NCI-H1694 (cell line): ENCODE measurements at regions not wholly inside any gene's neighbourhood (a gene's known extent, or its start where the extent isn't known, plus 50 kb on each side); places are given as distances from the start of the nearest gene placed in this dataset.
"Not testable (repeated sequence)": the region's sequence is repeated elsewhere in the genome, so short reads cannot be mapped to it uniquely, and the experiment has no call there.

ENCODE experiments used
- DNase-seq: peaks from one replicate; lab custom pipeline; 2025; lab: John Stamatoyannopoulos, UW

DNA sequence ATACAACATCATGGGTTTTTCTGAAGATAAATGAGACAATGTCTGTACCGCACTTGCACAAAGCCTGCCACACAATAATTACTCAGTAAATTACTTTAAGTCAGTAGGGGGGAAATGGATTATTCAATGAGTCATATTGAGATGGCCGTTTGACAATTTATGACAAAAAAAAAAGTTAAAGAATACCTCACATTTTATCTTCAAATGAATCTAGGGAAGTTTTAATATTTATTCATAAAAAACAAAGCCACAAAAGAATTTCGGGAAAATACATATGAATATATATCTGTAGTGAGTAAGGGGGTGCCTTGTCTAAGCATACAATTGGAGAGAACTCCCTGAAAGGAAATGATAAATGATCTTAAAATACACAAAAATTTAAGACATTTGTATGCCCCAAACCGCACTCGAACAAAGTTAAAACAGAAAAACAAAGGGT, 197.0 kb upstream of the SLC7A11 start:
- no peak for DNase-seq

DNA sequence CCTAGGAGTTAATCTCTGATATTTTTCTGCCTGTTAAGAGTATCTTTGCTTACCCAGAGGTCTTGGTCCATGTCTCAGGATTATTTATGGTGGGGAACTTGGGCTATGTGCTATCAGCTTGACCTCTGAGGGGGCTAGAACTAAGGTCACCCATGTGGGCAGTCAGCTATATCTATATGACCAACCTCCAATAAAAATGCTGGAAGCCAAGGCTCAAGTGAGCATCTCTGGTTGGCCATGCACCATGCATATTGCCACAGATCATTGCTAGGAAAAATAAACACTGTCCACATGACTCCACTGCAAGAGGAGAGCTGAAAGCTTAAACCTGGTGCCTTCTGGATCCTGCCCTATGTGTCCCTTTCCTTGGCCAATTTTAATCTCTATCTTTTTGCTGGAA, 196.5 kb upstream of the SLC7A11 start:
- DNase-seq = no peak

DNA sequence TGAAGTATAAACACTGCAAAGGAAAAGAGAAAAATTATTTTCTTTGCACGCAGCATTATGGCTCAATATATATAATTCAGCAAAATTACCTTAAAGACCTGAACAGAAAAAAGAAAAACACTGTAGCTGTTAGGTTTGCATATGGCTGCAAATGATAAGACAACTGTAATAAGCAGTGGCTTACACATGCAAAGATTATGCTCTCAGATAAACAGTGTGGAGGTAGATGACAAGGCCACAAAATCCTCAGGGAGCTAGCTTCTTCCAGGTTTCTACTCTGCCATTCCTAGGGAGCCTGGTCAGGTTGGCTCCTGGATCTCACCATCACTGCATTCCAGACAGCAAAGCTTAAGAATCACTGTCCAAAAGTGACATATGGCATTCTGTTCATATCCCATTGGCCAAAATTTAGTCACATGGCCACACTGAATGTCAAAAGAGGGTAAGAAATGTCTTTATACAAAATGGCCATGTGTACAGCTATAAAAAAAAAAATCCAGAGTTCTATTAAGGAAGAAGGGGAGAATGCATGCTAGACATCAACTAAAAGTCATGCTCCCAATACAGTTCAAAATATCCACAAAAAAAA, 195.2 kb upstream of the SLC7A11 start:
- no peak for DNase-seq

DNA sequence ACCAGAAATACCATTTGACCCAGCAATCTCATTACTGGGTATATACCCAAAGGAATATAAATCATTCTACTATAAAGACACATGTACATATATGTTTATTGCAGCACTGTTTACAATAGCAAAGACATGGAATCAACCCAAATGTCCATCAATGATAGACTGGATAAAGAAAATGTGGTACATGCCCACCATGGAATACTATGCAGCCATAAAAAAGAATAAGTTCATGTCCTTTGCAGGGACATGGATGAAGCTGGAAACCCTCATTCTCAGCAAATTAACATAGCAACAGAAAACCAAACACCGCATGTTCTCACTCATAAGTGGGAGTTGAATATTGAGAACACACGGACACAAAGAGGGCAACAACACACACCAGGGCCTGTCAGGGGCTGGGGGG, 193.6 kb upstream of the SLC7A11 start:
- not testable (repeated sequence) for DNase-seq

DNA sequence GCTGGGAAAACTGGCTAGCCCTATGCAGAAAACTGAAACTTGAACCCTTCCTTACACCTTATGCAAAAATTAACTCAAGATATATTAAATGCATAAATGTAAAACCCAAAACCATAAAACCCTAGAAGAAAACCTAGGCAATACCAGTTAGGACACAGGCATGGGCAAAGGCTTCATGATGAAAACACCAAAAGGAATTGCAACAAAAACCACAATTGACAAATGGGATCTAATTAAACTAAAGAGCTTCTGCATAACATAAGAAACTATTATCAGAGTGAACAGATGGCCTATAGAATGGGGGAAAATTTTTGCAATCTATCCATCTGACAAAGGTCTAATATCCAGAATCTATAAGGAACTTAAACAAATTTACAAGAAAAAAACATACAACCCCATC, 192.9 kb upstream of the SLC7A11 start:
- DNase-seq = not testable (repeated sequence)

- no peak for DNase-seq
Observed at GRCh38 chr4:138428611-138429010, 186.5 kb upstream of the SLC7A11 start.

DNA sequence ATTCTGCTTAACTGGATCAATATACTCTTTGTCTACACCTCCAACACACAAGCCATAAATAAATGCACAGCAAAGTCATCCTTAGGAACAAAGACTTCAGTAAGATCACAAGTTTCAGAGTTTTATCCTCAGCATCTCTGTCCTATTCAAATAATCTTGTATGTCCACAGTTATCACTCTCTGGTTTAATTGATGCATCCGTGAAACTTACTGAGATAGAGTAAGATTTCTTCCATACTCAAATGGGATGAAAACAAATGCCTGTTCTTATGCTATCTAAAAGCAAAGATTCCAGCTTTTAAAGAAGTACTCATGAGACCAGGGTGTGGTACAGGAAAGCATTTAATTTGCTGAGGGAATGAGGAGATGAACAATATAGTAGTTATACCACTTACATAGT, 184.6 kb upstream of the SLC7A11 start:
- no peak for DNase-seq

- DNase-seq = no peak
Observed at GRCh38 chr4:138420471-138420870, 178.3 kb upstream of the SLC7A11 start.

DNA sequence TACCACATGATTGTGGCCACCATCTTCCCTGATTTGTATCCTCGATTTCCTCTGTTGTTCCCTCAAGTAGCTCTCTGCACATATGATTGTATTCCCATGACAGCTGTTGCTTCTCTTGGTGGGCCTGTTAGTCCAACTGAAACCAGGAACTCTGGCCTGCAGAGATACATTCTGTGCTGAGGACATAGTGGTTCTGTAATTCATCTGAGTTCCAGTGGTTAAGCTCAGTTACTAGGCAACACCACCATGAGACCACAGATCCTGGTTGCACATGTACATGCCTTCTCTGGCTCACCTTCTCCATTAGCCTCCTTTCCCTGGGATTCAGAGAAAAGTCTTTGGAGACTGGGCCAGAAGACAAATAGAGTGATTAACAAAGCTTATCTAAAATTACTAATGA, 172.1 kb upstream of the SLC7A11 start:
- DNase-seq = no peak

GRCh38 chr4:138413273-138413672, 171.1 kb upstream of the SLC7A11 start:
- DNase-seq = no peak

GRCh38 chr4:138412847-138413246, 170.7 kb upstream of the SLC7A11 start:
- no peak for DNase-seq

GRCh38 chr4:138410266-138410665, 168.1 kb upstream of the SLC7A11 start:
- no peak for DNase-seq

DNA sequence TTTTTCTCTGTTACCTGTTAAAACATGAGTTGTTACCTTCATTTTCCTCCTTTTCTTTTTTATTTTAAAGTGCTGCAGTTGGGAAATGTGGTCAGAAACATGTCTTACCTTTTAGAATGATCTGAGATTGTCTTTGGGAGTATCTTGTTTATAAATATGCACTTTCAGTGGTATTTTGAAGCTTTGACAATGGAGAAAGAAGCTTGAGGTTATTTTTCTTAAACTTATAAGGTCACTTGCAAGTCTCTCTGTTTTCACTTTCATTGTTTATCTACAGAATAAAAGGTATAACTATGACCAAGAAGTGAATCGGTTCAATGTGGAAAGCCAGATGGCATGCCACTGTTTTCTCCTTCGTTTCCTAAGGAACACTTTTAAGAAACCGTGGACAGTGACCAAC, 167.5 kb upstream of the SLC7A11 start:
- DNase-seq = no peak

GRCh38 chr4:138408758-138409157, 166.6 kb upstream of the SLC7A11 start:
- DNase-seq = no peak

DNA sequence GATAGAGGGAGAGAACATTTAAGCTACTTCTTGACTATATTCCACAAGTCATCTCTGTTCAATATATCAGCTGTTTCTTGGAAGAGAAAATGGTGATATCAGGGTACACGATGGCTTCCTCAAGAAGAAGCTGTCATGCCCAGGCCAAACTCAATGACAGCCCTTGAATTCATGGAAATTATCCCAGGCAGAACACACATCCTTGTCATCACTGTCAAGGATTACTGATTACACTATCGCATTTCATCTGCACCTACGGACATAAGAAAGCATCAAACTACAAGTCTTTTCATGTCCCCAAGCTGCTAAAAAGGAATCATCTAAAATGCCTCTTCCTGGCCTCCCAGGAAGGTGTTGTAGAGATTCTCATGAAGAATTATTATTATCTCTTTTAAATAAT, 165.2 kb upstream of the SLC7A11 start:
- no peak for DNase-seq

DNA sequence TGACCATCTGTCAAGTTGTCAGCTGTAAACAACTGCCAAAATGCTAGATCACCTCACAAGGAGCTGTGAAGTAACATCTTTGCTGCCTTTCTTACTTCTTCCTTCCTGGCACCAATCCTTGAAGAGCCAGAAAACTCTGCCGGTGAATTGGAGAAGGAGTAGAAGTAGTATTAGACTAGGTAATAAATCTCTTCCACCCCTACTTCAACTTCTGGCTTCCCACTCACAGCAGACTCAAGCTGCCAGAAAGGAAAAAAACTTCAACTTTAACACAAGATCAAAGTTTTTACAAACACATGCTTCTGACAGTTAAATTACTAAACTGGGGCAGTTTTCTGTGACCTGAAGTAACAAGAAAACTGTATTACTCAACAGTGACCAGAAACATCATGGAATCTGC, 164.7 kb upstream of the SLC7A11 start:
- no peak for DNase-seq

- DNase-seq = no peak
Observed at GRCh38 chr4:138405934-138406567, 163.9 kb upstream of the SLC7A11 start.

DNA sequence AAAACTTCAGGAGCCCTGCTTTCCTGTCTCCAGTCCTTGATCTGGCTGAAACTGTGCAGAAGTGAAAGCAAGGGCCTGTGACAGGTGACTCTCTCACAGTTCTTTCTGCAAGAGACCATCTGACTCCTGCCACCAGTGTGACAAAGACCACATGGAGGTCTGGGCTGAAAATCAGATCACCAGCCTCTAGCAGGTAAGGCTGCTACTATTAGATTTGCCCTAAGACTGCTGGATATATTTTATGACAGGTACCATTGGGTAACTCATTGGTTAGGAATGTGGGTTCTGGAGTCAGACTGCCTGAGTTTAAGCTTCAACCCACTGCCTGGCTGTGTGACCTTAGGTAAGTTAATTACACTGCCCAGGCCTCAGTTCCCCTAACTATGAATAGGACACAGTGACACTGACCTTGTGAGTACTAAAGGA, 163.3 kb upstream of the SLC7A11 start:
- DNase-seq = no peak

DNA sequence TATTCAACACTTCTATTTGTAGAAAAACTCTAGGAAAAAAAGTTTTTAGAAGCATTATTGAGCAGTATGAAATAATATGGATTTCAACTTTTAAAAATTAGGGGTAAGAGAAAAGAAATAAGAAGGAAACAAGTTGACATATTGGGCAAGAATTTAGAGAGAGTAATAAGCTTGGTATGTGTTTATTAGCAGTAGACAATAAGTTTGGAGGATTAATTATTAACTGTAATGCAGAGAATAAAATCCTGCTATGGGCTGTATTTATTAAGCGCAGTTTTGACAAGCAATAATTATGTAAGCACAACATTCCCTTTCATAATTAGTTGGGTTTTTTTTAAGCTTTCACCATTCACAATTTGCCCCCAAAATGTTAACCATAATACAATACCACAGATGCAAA, 162.7 kb upstream of the SLC7A11 start:
- no peak for DNase-seq

DNA sequence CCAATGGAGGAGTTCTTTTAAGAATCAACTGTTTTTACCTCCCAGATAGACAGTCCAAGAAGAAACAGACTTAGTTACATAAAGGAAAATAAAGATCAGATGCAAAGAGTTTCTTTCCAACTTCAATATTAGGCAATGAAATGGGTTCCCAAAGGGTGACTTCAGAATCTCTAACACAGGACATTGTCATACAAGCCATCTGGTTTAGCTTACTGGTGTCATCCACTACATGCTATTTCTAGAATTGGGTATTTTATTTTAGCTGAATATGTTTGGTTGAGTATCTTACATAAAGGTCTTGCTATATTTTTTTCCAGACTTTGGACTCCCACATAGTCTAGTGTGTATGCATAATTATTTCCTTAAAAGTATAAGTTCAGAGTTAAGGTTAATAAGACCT, 162.1 kb upstream of the SLC7A11 start:
- no peak for DNase-seq

GRCh38 chr4:138401334-138401733, 159.2 kb upstream of the SLC7A11 start:
- DNase-seq = no peak

GRCh38 chr4:138400543-138400942, 158.4 kb upstream of the SLC7A11 start:
- no peak for DNase-seq

- DNase-seq = no peak
Observed at GRCh38 chr4:138400066-138400465, 157.9 kb upstream of the SLC7A11 start.

DNA sequence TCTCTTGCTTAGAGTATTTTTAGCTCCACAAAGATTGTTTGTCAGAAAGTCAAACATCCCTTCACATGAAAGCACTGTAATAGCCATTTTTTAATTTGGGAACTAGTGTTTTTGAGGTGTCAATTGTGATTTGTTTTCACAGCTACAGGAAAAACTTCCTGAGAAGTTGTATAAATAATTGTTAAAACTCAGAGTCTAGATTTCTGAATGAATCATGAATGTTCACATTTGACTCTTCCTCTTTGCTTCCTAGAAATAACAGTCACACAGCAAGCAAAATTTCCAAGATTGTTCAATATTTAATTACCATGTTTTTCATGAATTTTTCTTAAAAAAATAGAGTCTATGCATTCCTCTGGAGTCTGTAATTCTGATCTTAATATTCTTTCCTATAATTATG, 156.9 kb upstream of the SLC7A11 start:
- DNase-seq = no peak
